HG02798 (cell line): ENCODE measurements at regions not wholly inside any gene's neighbourhood (a gene's known extent, or its start where the extent isn't known, plus 50 kb on each side); places are given as distances from the start of the nearest gene placed in this dataset.

Experiments
- ATAC-seq: cut with Tn5 transposase; IDR thresholded peaks from one replicate; pipeline ENCODE4 v1.9.1; 2021; ENCODE audit warnings: mild to moderate bottlenecking; ENCODE audit not compliant: unreplicated experiment, poor library complexity

DNA sequence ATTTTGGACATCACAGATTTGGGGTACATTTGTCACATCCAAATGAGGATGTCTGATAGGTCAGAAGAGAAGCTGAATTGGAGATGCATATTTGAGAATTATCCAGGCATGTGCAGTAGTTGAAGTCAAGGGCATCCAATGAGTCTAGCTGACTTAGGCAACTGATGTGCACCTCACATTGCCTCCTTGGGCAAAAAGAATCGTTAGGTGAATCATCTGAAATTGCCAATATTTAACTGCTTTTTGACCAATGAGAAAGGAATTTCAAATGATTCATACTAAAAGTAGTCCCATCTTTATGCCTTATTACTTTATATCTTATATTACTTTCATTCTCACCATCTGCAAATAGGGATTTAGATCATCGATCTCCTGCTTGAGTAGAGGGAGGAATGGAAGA is 117.7 kb downstream of the CD47 start:
- no peak for ATAC-seq

DNA sequence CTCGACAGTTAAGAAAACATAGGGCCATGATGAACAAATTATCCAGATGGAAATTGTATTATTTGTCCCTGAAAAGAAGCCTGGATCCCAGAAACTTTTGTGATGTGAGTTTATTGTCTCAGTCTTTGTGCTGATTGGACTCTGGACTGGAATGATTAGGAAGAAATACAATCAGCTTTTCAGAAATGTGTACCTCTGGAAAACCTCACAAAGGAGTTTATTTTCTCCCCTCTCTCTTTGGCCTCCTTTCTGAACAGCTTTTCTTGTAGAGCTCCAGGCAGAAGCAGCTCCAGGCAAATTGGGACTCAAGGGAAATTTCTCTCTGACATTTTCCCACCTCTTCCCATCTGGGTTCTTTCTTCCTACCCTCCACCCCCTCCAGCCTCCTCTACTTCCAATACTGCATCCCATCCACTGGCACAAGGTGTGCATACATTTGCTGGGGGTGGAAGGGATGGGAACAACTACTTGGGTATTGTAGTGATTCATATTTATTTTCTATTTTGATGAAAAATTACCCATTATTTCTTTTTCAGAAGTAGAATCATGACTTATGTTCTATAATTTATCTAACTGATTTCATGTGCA is 119.7 kb downstream of the CD47 start:
- ATAC-seq = no peak

DNA sequence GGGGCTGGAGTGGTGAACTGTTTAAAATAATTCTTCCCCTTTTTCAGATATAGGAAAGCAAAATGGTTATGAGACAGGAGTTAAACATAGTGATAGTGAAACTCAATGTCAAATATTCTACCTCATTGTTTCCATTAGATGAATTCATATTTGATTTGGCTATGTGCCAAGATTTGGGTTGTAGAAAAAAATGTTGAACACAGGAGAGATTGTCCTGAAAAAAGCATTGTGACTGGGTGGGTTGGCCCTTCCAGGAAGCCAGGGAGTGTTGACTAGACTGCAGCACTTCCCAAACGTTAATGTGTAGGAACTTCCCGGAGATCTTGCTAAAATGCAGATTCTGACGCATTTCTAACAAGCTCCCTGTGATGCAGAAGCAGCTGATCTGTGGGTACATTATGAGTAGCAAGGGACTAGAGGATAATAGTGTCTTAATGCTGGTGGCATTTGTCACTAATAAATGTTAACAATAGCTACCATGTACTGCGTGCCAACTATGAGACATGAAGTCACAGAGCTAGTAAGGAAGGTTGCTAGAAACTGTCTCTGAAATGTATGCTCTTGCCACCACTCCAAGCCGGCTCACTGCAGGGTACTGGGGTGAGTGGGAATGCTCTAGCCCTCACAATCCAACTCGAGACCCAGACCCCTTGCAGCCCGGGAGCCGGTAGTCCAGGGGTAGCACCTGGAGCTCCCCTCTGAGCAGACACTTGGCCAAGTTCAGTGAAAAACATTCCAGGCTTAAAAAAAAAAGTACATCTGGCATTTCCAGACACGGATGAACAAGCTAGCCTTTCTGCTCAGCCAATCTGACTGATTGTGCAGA is 120.6 kb downstream of the CD47 start:
- no peak for ATAC-seq

DNA sequence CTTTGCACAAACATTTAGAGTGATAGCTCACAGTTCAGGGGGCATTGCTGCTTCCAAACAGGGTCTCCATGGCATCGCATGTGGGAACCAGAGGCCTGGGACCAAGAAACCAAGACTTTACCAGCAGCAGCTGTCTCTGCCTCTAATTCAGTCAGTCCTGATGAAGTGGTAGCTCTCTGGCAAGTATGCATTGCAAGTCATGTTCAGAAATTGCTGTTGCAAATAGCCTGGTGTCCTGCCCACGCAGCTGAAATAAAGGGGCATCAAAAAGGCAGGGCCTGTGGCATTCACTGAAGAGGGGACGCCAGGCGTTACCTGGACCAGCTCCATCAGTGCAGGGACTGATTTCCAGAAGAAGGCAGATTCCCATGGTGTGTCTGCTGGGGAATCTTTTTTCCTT is 121.3 kb downstream of the CD47 start:
- no peak for ATAC-seq

DNA sequence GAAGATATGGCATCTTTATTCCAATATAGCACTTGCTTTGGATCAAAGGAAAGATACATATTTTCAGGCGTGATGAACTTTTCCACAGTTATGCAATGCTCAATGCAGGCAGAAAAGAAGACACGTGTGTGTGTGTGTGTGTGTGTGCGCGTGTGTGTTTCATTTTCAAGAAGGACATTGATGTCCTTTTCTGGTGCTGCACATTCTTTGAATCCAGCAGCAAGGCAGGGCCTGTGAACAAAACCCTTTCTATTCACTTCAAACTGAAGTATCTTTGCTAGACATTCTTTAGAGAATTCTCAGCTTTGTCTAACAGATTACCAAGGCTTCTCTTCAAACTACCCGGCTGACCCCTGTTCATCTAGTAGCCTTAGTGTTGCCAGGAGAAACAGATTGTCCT is 124.6 kb downstream of the CD47 start:
- no peak for ATAC-seq

DNA sequence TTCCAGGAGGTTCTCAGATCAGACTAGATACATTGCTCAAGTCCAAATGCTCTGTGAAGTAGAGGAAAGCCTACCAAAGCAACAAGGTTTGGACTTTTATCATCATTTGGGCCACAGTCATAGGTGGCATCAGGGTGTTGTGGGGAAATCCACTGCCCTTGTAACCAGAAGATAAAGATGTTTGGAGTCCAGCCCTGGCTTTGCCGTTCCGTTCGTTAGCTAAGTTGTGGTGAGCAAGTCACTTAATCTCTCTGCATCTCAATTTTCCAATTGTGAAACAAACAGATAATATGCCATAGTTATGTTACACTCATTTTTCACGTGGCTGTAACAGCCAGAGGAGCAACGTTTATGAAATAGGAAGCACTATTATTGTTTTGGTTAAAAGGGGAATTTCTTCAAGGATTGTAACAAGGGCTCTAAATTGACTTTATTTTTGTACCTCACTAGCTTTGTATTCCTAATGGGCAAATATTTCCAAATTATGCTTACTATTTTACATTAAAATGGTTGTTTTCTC is 125.6 kb downstream of the CD47 start:
- no peak for ATAC-seq

DNA sequence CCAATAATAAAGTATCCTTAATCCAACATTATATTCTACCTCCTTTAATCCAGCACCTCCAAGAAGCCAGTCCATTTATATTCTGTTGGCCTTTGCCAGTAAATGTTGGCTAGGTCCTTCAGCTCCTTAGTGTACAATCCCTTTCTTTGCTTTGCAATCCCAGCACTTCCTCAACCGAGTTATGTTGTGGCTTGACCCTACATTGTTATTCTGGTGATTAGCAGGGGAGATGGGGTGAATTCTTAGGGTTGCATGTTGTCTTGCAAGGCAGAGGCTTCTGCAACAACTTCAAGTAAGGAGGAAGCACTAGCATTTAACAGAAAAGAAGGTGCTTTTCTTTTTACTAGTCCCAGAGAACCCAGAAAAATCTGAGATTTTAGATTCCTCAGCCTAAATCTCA is 127.2 kb downstream of the CD47 start:
- ATAC-seq = no peak

DNA sequence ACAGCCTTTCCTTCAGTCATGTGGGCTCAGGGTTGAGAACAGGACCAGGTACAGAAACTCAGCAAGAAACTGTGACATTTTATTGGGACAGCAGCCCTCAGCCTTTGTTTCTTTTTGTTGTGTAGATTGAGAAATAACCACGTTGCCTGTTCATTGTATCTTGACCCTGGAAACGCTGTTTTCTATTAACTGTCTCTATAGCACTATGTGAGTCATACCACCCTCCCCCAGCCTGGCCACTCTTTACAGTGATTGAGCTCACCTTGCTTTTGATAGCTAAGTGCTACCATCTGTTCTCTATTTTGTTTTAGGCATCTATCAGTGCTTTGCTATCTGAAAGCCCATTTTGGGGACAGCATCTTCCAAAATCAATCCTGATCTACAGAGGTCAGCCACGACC is 127.9 kb downstream of the CD47 start:
- ATAC-seq = no peak

DNA sequence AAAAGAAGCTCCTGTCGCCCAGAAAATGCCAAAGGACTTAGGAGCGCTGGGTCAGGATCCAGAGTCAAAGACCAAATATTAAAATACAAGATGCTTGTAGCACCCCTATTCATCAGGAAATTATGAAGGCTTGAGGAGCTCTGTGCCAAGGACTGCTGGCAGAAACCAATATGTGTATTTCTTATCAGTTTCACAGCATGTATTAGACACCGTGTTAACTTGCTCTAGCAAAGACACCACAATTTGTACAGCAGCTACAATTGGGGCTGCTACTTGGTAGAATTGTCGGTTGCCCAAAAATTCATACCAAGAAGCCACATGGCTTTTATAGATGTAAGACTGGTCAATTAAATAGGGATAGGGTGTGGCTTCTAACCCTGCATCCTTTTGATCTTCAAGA is 128.8 kb downstream of the CD47 start:
- ATAC-seq = no peak

DNA sequence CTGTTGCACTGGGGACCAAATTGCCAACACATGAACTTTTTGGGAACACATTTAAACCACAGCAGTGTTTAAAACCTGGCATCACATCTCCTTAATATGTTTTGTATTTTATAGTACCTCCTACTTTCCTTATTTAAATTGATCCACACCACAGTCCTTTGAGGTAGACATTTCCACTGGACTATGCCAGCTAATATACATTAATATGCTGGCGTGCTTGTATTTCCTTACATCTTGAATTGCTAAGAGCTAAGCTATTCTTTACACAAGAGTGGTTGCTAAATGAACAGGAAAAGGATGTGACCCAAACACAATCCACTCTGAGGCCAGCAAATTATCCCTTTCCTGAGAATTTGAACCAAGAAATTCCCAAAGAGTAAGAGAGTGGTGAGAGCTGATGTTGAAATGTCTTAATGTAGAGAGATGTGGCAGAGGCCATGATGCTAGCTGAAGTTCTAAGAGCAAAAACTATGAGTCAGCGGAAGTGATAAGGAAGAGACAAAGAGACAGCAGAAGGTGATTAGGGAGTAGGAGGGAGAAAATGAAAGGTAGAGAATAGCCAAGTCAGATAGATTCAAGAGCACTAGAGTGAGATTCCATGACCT is 131.2 kb downstream of the CD47 start:
- no peak for ATAC-seq

DNA sequence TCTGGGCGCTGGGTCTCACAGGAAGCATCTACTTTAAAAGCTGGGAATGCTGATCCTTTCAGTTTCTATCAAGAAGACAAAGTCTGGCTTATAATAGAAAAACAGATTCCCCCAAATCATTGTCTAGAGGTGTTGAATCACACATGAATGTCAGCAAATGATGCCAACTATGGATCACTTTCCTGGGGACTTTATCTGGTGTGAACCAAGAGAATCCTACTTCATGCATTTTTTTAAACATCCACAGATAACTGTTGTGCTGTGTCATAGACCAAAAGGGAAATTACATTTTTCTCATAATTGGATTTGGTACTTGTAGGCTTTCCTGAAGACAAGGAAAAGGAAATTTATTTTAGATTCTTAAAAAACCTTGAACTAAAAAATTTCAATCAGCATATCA is 132.7 kb downstream of the CD47 start:
- ATAC-seq = no peak

DNA sequence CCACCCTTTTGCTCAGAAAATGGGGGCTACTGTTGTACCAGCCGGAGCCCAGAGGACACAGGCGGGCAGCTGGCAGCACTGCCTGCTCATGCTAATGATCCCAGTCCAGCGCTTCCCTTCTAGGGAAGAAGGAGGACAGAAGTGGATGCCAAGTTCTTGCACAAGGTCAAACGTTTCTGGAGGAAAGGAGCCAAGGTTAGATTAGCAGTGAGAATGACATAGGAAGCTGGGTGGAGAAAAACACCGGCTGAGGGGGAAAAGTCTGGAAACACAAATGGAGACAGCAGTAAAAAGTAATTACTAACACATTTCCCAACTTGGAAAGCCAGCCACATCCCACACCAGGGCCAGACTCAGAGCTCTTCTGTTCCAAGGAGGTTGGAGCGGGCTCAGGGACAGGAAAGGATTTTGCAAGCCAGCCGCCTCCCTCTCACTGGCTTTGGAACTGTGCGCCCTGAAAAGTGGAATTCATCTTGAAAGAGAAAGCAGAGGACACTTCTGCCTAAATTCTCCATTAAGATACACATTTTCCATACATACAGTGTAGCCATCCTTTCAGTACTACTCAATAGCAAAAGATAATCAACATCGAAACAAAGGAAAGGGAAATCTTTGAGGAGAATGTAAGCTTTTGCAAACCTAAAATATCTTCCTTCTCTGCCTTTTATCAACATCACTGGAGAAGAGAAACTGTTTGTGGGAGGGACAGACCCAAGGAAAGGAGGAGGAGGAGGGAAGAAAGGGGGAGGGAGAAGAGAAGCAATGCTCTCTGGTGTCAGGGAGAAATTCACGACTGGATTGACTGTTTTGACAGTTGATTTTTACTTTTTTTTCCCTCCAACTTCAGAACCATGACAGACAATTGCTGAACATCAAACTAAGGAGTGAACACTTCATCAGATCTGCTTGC is 133.6 kb downstream of the CD47 start:
- no peak for ATAC-seq

DNA sequence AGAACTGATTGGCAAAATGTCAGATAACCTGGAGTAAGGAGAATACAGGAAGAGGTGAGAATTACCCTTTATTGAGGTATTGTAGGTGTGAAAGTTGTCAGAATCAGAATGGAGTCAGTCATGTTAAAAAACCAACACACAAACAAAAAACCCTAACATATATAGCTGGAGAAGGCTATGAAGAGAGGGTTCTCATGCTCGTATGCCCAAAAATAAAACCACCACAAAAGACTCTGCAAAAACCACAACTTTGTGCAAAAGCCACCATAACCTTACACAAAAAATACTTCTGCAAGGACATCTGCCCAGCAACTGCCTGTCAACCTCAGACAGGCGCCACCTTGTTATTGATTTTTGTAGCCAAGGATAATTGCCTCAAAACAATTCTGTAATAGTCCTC is 136.0 kb downstream of the CD47 start:
- ATAC-seq = no peak

DNA sequence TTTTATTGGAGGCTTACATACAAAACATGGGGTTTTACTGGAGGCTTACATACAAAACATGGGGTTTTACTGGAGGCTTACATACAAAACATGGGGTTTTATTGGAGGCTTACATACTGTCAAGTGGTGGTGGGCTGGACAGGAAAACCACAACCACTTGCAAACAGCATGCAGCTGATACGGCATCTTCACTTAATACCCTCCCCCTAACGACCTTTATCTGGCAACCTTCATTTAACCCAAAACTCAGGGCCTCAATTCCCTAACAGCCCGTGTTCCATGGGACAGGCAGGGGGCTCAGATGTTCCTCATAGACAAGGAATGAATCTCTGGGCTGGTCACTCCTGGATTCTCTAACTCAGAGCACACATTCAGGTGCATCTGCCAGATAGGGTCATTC is 137.1 kb downstream of the CD47 start:
- ATAC-seq = no peak

DNA sequence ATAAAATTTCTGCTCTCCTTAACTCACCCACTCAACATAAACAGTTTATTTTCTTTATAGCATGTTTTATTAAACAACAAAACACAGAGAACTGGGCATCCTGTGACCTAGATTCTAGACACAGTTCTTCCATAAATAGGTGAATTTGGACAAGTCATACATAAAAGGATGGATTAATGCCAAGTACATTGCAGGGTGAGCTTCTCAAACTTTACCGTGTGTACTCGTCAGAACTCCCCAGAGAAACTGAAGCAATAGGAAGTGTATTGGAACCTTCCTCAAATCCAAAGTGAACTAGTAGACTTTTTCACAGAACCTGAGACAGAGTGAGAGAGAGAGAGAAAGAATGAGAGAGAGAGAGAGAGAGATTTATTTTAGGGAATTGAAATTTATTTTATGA is 139.7 kb downstream of the CD47 start:
- no peak for ATAC-seq

DNA sequence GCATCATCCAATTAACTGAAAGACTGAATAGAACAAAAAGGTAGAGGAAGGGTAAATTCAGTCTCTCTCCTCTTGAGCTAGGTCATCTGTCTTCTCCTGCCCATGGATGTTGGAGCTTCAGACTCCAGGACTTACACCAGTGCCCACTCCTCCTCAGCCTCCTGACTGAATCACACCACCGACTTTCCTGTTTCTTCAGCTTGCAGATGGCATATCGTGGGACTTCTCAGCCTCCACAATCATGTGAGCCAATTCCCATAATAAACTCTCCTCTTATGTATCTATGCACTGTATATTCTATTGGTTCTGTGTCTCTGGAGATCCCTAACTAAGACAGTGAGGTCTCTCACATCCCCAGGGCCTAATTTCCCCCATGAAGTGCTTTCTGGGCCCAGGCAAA is 140.4 kb downstream of the CD47 start:
- no peak for ATAC-seq

DNA sequence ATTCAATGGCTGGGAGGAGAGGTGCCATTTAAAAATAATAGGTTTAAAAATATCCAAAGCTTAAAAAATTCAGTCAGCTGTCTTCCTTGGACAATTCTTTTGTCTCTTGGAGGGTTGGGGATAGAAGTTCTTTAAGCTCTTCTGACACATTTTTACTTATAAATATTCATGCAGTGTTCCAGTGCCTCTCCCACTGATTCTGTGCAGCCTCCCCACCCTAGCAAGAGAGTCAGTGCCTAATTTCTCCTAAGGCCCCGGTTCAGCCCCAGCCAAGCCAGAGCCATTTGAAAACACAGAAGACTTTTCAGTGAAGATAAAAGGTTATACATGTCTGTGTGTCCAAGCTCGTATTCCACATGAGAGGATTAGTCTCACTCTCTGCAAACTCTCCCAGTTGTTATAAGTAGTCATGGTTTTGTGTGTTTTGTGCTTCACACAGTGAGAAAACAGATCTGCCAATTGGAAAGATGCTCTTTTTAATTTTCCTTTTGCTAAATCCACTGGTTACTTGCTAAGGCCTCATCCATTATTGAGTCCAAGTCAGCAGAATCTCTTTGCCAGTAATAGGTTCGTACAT is 141.3 kb downstream of the CD47 start:
- ATAC-seq = no peak

DNA sequence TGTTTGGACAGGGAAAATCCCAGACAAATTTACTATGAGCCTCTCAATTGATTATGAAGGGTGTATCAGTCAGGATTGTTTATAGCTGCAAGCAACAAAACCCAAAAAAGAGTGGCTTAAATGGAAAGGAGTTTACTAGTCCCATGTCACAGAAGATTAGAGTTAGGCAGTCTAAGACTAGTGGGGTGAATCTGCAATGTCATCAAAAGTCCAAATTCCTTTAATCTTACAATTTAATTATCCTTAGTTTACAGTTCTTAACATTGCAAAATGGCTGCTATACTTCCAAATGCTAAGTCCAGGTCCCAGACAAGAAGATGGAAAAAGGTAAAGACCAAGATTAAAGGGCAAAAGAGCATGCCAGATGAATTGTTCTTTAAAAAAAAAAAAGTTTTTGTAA is 143.6 kb downstream of the CD47 start:
- no peak for ATAC-seq

DNA sequence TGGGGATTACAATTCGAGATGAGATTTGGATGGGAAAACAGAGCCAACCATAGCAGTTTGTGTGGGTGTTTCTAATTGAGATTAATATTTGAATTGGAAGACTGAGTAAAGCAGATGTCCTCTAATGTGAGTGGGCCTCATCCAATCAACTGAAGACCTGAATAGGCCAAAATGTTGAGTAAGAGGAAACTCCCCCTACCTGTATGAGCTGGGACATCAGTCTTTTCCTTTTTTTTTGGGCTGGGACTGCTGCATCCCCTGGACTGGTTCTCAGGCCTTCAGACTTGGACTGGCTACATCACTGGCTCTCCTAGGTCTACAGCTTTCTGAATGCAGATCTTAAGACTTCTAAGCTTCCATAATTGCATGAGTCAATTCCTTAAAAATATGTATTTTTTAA is 144.1 kb downstream of the CD47 start:
- ATAC-seq = no peak

DNA sequence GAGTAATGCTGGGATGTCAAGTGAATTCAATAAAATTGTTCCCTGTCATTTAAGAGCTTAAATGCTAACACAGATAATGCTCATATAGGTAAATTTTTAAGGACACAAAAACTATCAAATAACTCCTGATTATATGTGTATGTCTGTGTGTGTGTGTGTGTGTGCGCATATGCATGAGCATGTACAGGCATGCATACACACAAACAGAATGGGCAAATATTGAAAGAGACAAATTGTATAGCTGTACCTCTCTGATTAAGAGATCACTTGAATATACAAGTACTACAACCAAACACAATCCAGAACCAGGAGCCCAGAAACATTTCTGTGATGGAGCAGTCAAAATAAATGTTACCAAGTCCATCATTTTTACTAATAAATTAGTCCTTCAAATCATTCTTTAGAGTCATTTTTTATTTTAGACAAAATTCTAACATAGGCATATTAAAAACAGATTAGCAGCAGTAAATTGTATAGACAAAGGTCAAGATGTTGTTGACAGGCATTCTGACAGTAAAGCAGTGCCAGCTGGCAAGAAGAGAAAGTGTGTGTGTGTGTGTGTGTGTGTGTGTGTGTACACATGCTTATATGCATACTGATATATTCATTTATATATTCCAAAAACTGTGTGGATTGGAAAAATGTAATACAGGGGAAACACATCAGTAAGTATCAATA is 145.3 kb downstream of the CD47 start:
- ATAC-seq = no peak
